Retinal pigment epithelial cell (primary cell): ENCODE measurements at regions not wholly inside any gene's neighbourhood (a gene's known extent, or its start where the extent isn't known, plus 50 kb on each side); places are given as distances from the start of the nearest gene placed in this dataset.

Source experiments
- DNase-seq: peaks from one replicate; pipeline ENCODE4 v3.0.0-alpha.2; 2010; ENCODE audit warnings: low read depth
- H3K4me3 ChIP-seq: 2 replicates; pipeline ENCODE4 v1.5.1; 2011; ENCODE audit warnings: mild to moderate bottlenecking, low read length, control low read depth, moderate library complexity
- CTCF ChIP-seq: conservative IDR thresholded peaks from 2 replicates; pipeline ENCODE4 v1.5.1; 2011; ENCODE audit warnings: low read depth, low read length, control low read depth, inconsistent platforms

- no peak for DNase-seq
- TF ChIP-seq CTCF, result no peak
- H3K4me3 ChIP-seq, result no peak overlapping the region
Observed at GRCh38 chr7:69418869-69419670, 179.2 kb upstream of the AUTS2 start.

GRCh38 chr7:69419934-69420333 is 178.3 kb upstream of the AUTS2 start:
- no peak for TF ChIP-seq CTCF
- H3K4me3 ChIP-seq, result no peak overlapping the region
- DNase-seq, result no peak

- DNase-seq, result no peak
- no peak overlapping the region for H3K4me3 ChIP-seq
- no peak for TF ChIP-seq CTCF
Observed at GRCh38 chr7:69422574-69422985, 175.7 kb upstream of the AUTS2 start.

- no peak for DNase-seq
- no peak for TF ChIP-seq CTCF
- no peak overlapping the region for H3K4me3 ChIP-seq
Observed at GRCh38 chr7:69426705-69427104, 171.6 kb upstream of the AUTS2 start.

- no peak for DNase-seq
- no peak for TF ChIP-seq CTCF
Observed at GRCh38 chr7:69428089-69428488, 170.2 kb upstream of the AUTS2 start.

GRCh38 chr7:69429911-69430383 is 168.3 kb upstream of the AUTS2 start:
- no peak for TF ChIP-seq CTCF
- no peak for DNase-seq
- H3K4me3 ChIP-seq, result peak overlapping the region; percentile 17

More at GRCh38 chr7:69428089-69428488, 170.2 kb upstream of the AUTS2 start:
- H3K4me3 ChIP-seq, result no peak overlapping the region

GRCh38 chr7:69430384-69431021 is 167.8 kb upstream of the AUTS2 start:
- no peak for TF ChIP-seq CTCF

More at GRCh38 chr7:69430384-69431021, 167.8 kb upstream of the AUTS2 start:
- DNase-seq, result no peak
- H3K4me3 ChIP-seq, result peak overlapping the region; percentile 17
